GM23248 (cell line): ENCODE measurements at regions not wholly inside any gene's neighbourhood (a gene's known extent, or its start where the extent isn't known, plus 50 kb on each side); places are given as distances from the start of the nearest gene placed in this dataset.

ENCODE experiments used
- DNase-seq: peaks from one replicate; pipeline ENCODE4 v3.0.0-alpha.2; 2015
- H2AFZ ChIP-seq: fragments of 200-600 bp; sonication (generic); 2 replicates; pipeline ENCODE4 v1.6.1; 2016; ENCODE audit warnings: antibody characterized with exemption
- H3F3A ChIP-seq: fragments of 200-600 bp; sonication (generic); 2 replicates; pipeline ENCODE4 v1.6.1; 2016; ENCODE audit warnings: mild to moderate bottlenecking, antibody characterized with exemption, mixed run types; ENCODE audit not compliant: insufficient read depth
- H3K27ac ChIP-seq: fragments of 200-600 bp; sonication (generic); 2 replicates; pipeline ENCODE4 v1.5.1; 2016; ENCODE audit warnings: mild to moderate bottlenecking
- H3K27me3 ChIP-seq: fragments of 200-600 bp; sonication (generic); replicated peaks from 2 replicates; pipeline ENCODE4 v1.6.1; 2016; ENCODE audit warnings: mild to moderate bottlenecking; ENCODE audit not compliant: insufficient read depth
- H3K36me3 ChIP-seq: fragments of 200-600 bp; sonication (generic); 2 replicates; pipeline ENCODE4 v1.6.1; 2016; ENCODE audit warnings: low read depth, mild to moderate bottlenecking
- H3K4me1 ChIP-seq: fragments of 200-600 bp; sonication (generic); 2 replicates; pipeline ENCODE4 v1.6.1; 2016; ENCODE audit warnings: mild to moderate bottlenecking; ENCODE audit not compliant: insufficient read depth
- H3K4me2 ChIP-seq: fragments of 200-600 bp; sonication (generic); one replicate; pipeline ENCODE4 v1.6.1; 2016; ENCODE audit warnings: mild to moderate bottlenecking; ENCODE audit not compliant: unreplicated experiment
- H3K4me3 ChIP-seq: fragments of 200-600 bp; sonication (generic); 2 replicates; pipeline ENCODE4 v1.5.1; 2016; ENCODE audit warnings: mild to moderate bottlenecking
- H3K79me2 ChIP-seq: fragments of 200-600 bp; sonication (generic); 2 replicates; pipeline ENCODE4 v1.6.1; 2016; ENCODE audit warnings: mild to moderate bottlenecking; ENCODE audit not compliant: insufficient read depth
- H3K9ac ChIP-seq: fragments of 200-600 bp; sonication (generic); 2 replicates; pipeline ENCODE4 v1.6.1; 2016; ENCODE audit warnings: mild to moderate bottlenecking
- H3K9me2 ChIP-seq: fragments of 200-600 bp; sonication (generic); 2 replicates; pipeline ENCODE4 v1.6.1; 2016; ENCODE audit warnings: mixed run types, mild to moderate bottlenecking, moderate library complexity; ENCODE audit not compliant: insufficient read depth
- H3K9me3 ChIP-seq: fragments of 200-600 bp; sonication (generic); one replicate; pipeline ENCODE4 v1.6.1; 2017; ENCODE audit warnings: low read depth
- H4K20me1 ChIP-seq: fragments of 200-600 bp; sonication (generic); 2 replicates; pipeline ENCODE4 v1.6.0; 2016; ENCODE audit not compliant: insufficient read depth
- EZH2 ChIP-seq: fragments of 200-600 bp; sonication (generic); IDR thresholded peaks from 2 replicates; pipeline ENCODE4 v1.6.1; 2018; ENCODE audit warnings: antibody characterized with exemption, mild to moderate bottlenecking; ENCODE audit not compliant: insufficient read depth, poor library complexity, severe bottlenecking
- EZH2phosphoT487 ChIP-seq: fragments of 200-600 bp; sonication (generic); IDR thresholded peaks from 2 replicates; pipeline ENCODE4 v1.6.1; 2018; ENCODE audit warnings: antibody characterized with exemption, moderate library complexity, mild to moderate bottlenecking, low read depth; ENCODE audit not compliant: insufficient read depth
- WGBS, 2 experiments: methylation state at CpG; one replicate each; pipeline ENCODE4 v1.1.6; 2015 to 2017; ENCODE audit warnings: low lambda C conversion rate in 2 of 2, low coverage in 1 of 2; ENCODE audit errors: missing lambda C conversion rate in 2 of 2; 5-methylcytosine and 5-hydroxymethylcytosine counted together
- in situ Hi-C: fragments of 300-500 bp; cut with MboI; formaldehyde crosslinking; loops from 2 replicates; pipeline ENCODE4 v1.15.0; 2020

- Histone ChIP-seq H3K36me3 (no peaks in the 10 kb centered on the region), H3K27ac (no peak overlapping the region), H2AFZ (no peak overlapping the region), H3K4me3 (no peak overlapping the region), H3K27me3 (no peaks in the 10 kb centered on the region), H4K20me1 (no peaks in the 10 kb centered on the region), H3K4me2 (no peak overlapping the region), H3K79me2 (no peaks in the 10 kb centered on the region), H3K9me2 (no peaks in the 10 kb centered on the region), H3K9me3 (no peaks in the 10 kb centered on the region), H3F3A (no peaks in the 10 kb centered on the region), H3K9ac (no peak overlapping the region), H3K4me1 (no peaks in the 10 kb centered on the region)
- DNase-seq, result no peak
- TF ChIP-seq EZH2 (no peak), EZH2phosphoT487 (no peak)
- WGBS, 2 experiments, result 76 to 81% methylated on average over 2 of the region's 2 CpGs
- in situ Hi-C loops, result no loop called here
Measured at GRCh38 chr15:46411900-46412299, 777.1 kb downstream of the SQOR start.

GRCh38 chr15:46413799-46414198 lies 779.0 kb downstream of the SQOR start:
- in situ Hi-C loops, result no loop called here
- Histone ChIP-seq H3F3A (no peaks in the 10 kb centered on the region), H3K27ac (peak overlapping the region; percentile 17; the same call in 1 of the 2 replicates), H3K9me2 (no peaks in the 10 kb centered on the region), H3K79me2 (no peaks in the 10 kb centered on the region), H3K9ac (no peak overlapping the region), H3K27me3 (no peaks in the 10 kb centered on the region), H3K9me3 (no peaks in the 10 kb centered on the region), H3K4me1 (no peaks in the 10 kb centered on the region), H4K20me1 (no peaks in the 10 kb centered on the region), H3K4me3 (no peak overlapping the region), H3K4me2 (no peak overlapping the region), H3K36me3 (no peaks in the 10 kb centered on the region), H2AFZ (peak overlapping the region; percentile 39)
- peak; percentile 45 for DNase-seq
- 70 to 75% methylated on average over 1 of the region's 1 CpG for whole genome bisulfite sequencing, 2 experiments
- TF ChIP-seq EZH2 (no peak), EZH2phosphoT487 (no peak)

GRCh38 chr15:46416544-46416943 lies 781.7 kb downstream of the SQOR start:
- 0 to 13% methylated on average over 1 of the region's 1 CpG for WGBS, 2 experiments
- no peak for TF ChIP-seq EZH2
- TF ChIP-seq EZH2phosphoT487, result no peak
- H3K4me2 ChIP-seq, result no peak overlapping the region
- no peaks in the 10 kb centered on the region for H3K9me3 ChIP-seq
- no peaks in the 10 kb centered on the region for H3K4me1 ChIP-seq
- no peaks in the 10 kb centered on the region for H3K36me3 ChIP-seq
- DNase-seq, result peak; percentile 3
- no peaks in the 10 kb centered on the region for H3K9me2 ChIP-seq
- no peak overlapping the region for H3K9ac ChIP-seq
- H2AFZ ChIP-seq, result no peak overlapping the region
- no peaks in the 10 kb centered on the region for H3K27me3 ChIP-seq
- H4K20me1 ChIP-seq, result no peaks in the 10 kb centered on the region
- no peak overlapping the region for H3K27ac ChIP-seq
- H3F3A ChIP-seq, result no peaks in the 10 kb centered on the region
- in situ Hi-C loops, result no loop called here
- H3K79me2 ChIP-seq, result no peaks in the 10 kb centered on the region
- H3K4me3 ChIP-seq, result no peak overlapping the region

- H3K27ac ChIP-seq, result no peak overlapping the region
- H3K4me2 ChIP-seq, result no peak overlapping the region
- no peaks in the 10 kb centered on the region for H3K79me2 ChIP-seq
- H3K9me2 ChIP-seq, result no peaks in the 10 kb centered on the region
- no peaks in the 10 kb centered on the region for H3K36me3 ChIP-seq
- TF ChIP-seq EZH2 (no peak), EZH2phosphoT487 (no peak)
- H3K9ac ChIP-seq, result no peak overlapping the region
- WGBS, 2 experiments, result 0 to 5% methylated on average over 1 of the region's 1 CpG
- no peaks in the 10 kb centered on the region for H3F3A ChIP-seq
- DNase-seq, result no peak
- H2AFZ ChIP-seq, result no peak overlapping the region
- no peaks in the 10 kb centered on the region for H3K4me1 ChIP-seq
- in situ Hi-C loops, result no loop called here
- no peak overlapping the region for H3K4me3 ChIP-seq
- no peaks in the 10 kb centered on the region for H4K20me1 ChIP-seq
- no peaks in the 10 kb centered on the region for H3K27me3 ChIP-seq
- no peaks in the 10 kb centered on the region for H3K9me3 ChIP-seq
Measured at GRCh38 chr15:46420990-46421389, 786.2 kb downstream of the SQOR start.

GRCh38 chr15:46441294-46442062 lies 806.6 kb downstream of the SQOR start:
- Histone ChIP-seq H3K27me3 (no peaks in the 10 kb centered on the region), H3K9me3 (no peaks in the 10 kb centered on the region), H4K20me1 (no peaks in the 10 kb centered on the region), H3K4me1 (peaks cover 2% of the 10 kb centered on the region; the same call in 1 of the 2 replicates), H3F3A (no peaks in the 10 kb centered on the region), H3K79me2 (no peaks in the 10 kb centered on the region), H3K9me2 (no peaks in the 10 kb centered on the region), H3K27ac (no peak overlapping the region), H3K36me3 (no peaks in the 10 kb centered on the region), H3K4me3 (no peak overlapping the region), H2AFZ (no peak overlapping the region), H3K4me2 (no peak overlapping the region), H3K9ac (no peak overlapping the region)
- peak; percentile 64 for DNase-seq
- WGBS, 2 experiments, result 36 to 41% methylated on average over 4 of the region's 4 CpGs
- in situ Hi-C loops, result no loop called here
- TF ChIP-seq EZH2 (no peak), EZH2phosphoT487 (no peak)
